Adipocyte (in vitro differentiated cells): ENCODE measurements at regions not wholly inside any gene's neighbourhood (a gene's known extent, or its start where the extent isn't known, plus 50 kb on each side); places are given as distances from the start of the nearest gene placed in this dataset.
A peak's percentile ranks its signal among the peaks of the same experiment; 100 is the strongest.

Experiments
- DNase-seq: peaks from one replicate; pipeline ENCODE4 v3.0.0-alpha.2; 2015; ENCODE audit warnings: low read depth
- H3K27me3 ChIP-seq: replicated peaks from 2 replicates; pipeline ENCODE4 v1.7.0; 2013; ENCODE audit warnings: mild to moderate bottlenecking, low read length, moderate library complexity; ENCODE audit not compliant: control insufficient read depth, insufficient read depth
- H3K36me3 ChIP-seq: 2 replicates; pipeline ENCODE4 v1.7.0; 2013; ENCODE audit warnings: low read length, mild to moderate bottlenecking, moderate library complexity; ENCODE audit not compliant: control insufficient read depth, insufficient read depth, severe bottlenecking
- H3K4me1 ChIP-seq: 2 replicates; pipeline ENCODE4 v1.7.0; 2013; ENCODE audit warnings: mild to moderate bottlenecking, low read length, moderate library complexity; ENCODE audit not compliant: control insufficient read depth, insufficient read depth
- H3K4me3 ChIP-seq: 2 replicates; pipeline ENCODE4 v1.7.0; 2013; ENCODE audit warnings: mild to moderate bottlenecking, low read length, moderate library complexity
- H3K9ac ChIP-seq: 2 replicates; pipeline ENCODE4 v1.7.0; 2013; ENCODE audit warnings: mild to moderate bottlenecking, low read length, moderate library complexity
- H3K9me3 ChIP-seq: 2 replicates; pipeline ENCODE4 v1.7.0; 2013; ENCODE audit warnings: mild to moderate bottlenecking, low read length, moderate library complexity; ENCODE audit not compliant: control insufficient read depth

DNA sequence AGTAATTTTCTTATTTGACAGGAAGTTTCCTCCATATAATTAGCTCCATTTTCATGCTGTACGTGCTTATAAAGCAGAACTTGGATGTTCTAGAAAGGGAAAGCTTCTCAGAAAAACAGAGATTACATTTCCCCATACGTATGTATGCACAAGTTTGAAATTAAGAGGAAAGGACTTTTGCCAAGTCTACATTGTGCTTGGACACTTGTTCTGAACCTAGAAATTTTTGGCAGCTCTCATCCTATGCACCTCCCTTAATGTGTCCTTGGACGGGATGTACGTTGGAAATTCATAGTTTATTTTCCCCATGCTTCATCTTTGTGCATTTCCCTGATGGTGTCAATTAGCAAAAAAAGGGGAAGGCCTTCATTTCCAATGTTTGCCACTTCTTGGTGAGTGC is 322.7 kb downstream of the BLID start:
- peak; percentile 22 for DNase-seq

DNA sequence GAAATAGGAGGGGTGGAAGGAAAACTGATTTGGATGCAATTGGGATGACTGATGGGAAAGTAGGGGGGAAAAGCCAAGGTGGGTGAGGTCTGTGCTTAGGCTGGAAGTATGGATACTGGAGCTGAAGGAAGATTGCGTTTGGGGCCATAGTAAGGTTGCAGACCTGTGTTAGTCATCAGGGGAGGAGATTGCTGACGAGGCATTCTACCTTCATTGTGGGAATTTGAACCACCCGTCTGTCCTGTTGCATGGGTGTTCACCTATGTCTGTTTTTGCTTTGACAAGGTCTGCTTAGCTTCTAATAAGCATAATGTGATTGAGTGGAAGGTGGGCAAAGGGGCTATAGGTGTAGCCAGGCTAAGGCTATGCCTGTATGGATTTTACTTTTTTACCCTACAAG is 323.8 kb downstream of the BLID start:
- DNase-seq: no peak
- no peaks in the 10 kb centered on the region for H3K27me3 ChIP-seq
- H3K9me3 ChIP-seq: no peaks in the 10 kb centered on the region
- H3K4me3 ChIP-seq: no peak overlapping the region
- H3K36me3 ChIP-seq: no peaks in the 10 kb centered on the region
- H3K4me1 ChIP-seq: no peaks in the 10 kb centered on the region
- H3K9ac ChIP-seq: no peak overlapping the region

More for the DNA sequence above, 322.7 kb downstream of the BLID start:
- Histone ChIP-seq H3K9me3 (no peaks in the 10 kb centered on the region), H3K4me3 (no peak overlapping the region), H3K36me3 (no peaks in the 10 kb centered on the region), H3K27me3 (no peaks in the 10 kb centered on the region), H3K4me1 (no peaks in the 10 kb centered on the region), H3K9ac (no peak overlapping the region)

DNA sequence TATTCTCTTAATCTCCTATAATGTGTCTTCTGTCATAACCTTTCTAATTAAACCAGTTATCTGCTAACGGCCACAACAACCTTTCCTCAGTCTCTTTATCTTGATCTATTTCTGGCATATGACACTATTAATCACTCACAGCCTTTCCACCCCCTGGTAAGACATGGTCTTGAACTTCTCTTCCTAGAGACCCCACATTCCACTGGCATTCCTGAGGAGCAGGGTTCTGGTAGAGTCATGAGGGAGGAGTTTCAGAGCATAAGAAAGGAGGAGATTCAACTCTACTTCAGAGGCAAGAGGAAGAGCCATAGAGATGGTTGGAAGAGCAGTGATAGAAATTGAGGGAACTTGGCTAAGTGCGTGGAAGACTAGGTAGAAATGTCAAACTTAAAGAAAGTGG is 325.6 kb downstream of the BLID start:
- Histone ChIP-seq H3K9me3 (no peaks in the 10 kb centered on the region), H3K4me1 (no peaks in the 10 kb centered on the region), H3K4me3 (no peak overlapping the region), H3K9ac (no peak overlapping the region), H3K36me3 (no peaks in the 10 kb centered on the region), H3K27me3 (no peaks in the 10 kb centered on the region)
- no peak for DNase-seq

DNA sequence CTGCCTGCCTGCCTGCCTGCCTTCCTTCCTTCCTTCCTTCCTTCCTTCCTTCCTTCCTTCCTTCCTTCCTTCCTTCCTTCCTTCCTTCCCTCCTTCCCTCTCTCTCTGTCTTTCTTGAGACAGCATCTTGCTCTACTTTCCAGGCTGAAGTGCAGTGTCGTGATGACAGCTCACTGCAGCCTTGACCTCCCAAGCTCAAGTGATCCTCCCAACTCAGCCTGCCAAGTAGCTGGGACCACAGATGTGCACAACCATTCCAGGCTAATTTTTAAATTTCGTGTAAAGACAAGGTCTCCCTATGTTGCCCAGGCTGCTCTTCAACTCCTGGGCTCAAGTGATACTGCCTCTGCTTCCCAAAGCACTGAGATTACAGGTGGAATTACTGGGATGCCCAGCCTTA is 328.2 kb upstream of the SORL1-AS1 start:
- no peak for DNase-seq
- H3K36me3 ChIP-seq: no peaks in the 10 kb centered on the region

DNA sequence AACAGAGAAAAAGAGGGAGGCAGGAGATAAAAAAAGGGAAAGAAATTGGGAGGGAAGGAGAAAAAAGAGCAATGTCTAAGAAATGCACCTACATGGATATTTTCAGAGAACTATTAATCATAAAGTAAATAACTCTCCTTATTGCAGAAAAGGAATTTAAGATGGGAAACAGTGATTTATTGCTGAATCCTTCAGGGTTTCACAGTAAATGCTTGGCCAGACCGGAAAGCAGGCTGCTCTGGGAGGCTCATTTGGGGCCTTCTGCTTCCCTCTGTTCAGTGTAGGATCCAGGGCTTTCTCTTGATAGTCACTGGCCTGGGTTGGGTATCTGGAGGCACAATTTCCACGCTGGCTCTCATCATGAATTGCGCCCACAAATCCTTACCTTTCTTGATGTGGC is 324.3 kb upstream of the SORL1-AS1 start:
- no peak for DNase-seq
- Histone ChIP-seq H3K4me3 (no peak overlapping the region), H3K27me3 (no peaks in the 10 kb centered on the region), H3K4me1 (no peaks in the 10 kb centered on the region), H3K9ac (no peak overlapping the region), H3K36me3 (no peaks in the 10 kb centered on the region), H3K9me3 (no peaks in the 10 kb centered on the region)

More for the DNA sequence above, 328.2 kb upstream of the SORL1-AS1 start:
- Histone ChIP-seq H3K9ac (no peak overlapping the region), H3K4me3 (no peak overlapping the region), H3K9me3 (no peaks in the 10 kb centered on the region), H3K27me3 (no peaks in the 10 kb centered on the region), H3K4me1 (no peaks in the 10 kb centered on the region)

DNA sequence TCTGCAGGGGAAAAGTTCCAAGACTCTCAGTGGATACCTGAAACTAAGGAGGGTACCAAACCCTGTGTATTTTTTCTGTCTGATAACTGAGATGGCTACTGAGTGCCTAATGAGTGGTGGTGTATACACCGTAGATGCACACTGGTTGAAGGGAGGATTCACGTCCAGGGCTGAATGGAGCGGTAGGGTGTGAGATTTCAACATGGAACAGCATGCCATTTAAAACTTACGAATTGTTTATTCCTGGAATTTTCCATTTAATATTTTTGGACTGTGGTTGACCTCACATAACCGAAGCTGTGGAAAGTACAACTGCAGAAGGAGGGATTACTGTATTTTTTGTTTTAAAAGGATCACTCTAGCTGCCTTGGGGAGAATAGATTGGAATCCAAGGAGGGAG is 322.5 kb upstream of the SORL1-AS1 start:
- H3K9ac ChIP-seq: no peak overlapping the region
- no peaks in the 10 kb centered on the region for H3K9me3 ChIP-seq
- no peak for DNase-seq
- no peaks in the 10 kb centered on the region for H3K36me3 ChIP-seq
- no peak overlapping the region for H3K4me3 ChIP-seq
- H3K4me1 ChIP-seq: no peaks in the 10 kb centered on the region
- H3K27me3 ChIP-seq: no peaks in the 10 kb centered on the region

DNA sequence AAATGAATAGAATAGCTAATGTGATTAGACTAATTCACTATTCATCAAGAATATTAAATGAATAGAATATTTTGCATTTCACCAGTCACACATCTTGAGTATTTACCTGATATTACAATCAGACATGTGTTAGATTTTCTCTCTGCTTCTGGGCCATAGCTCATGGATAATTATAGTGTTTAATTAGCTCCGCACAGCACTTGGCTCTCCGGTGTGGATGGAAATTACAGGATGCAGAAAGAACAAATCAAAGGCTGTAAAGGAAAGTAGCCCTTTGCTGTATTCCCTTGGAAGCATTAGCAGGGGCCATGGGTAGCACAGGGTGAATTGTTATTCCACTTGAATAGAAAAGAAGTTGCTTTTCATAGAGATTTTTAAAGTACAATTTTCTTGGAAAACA is 320.3 kb upstream of the SORL1-AS1 start:
- H3K9me3 ChIP-seq: no peaks in the 10 kb centered on the region
- H3K9ac ChIP-seq: no peak overlapping the region
- H3K4me1 ChIP-seq: no peaks in the 10 kb centered on the region
- no peaks in the 10 kb centered on the region for H3K36me3 ChIP-seq
- H3K27me3 ChIP-seq: no peaks in the 10 kb centered on the region
- no peak overlapping the region for H3K4me3 ChIP-seq
- no peak for DNase-seq

DNA sequence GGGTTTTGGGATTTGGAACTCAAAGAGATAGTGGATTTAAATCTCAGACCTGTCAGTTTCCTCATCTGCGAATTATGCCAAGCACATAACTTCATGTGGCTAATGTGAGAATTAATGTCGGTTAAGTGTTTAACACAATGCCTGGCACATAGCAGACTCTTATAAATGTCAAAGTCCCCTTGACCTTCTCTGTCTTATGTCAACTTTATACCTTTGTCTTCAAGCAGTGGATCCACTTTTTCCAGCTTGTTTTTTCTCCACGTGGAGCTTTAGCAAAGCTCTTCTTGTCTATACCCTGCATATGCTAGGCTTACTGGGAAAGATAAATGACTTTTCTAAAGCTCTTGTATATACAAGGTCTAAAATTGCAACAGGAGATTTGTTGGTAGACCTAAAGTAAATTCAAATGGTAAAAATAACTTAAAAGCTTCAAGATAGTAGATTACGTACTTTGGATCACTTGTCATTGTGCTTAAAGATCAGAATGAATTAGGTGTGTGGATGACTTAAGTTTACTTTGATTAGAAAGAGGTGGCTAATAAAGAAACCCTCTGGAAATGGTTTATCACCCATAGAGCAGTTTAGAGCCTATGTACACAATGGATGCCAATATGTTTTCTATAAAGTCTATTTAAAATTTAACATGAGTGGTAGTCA is 318.3 kb upstream of the SORL1-AS1 start:
- Histone ChIP-seq H3K9ac (no peak overlapping the region), H3K9me3 (no peaks in the 10 kb centered on the region), H3K4me1 (no peaks in the 10 kb centered on the region), H3K27me3 (no peaks in the 10 kb centered on the region), H3K36me3 (no peaks in the 10 kb centered on the region), H3K4me3 (no peak overlapping the region)
- DNase-seq: no peak

DNA sequence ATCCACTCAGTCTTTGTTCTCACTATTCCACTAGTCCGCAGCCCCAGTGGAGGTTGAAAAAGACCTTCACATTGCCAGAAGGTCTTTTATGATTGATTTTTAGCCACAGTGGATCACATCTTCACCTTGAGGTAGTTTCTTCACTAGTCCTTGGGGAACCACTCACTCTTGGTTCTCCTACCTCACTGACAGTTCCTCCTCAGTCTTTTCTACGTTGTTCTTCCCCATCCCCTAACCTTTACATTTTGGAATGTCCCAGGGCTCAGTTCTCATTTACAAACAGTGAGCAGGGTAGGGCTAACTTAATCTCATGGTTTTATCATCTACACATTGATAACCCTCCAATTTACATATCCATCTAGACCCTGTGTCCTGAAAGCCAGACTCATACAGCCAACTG is 316.4 kb upstream of the SORL1-AS1 start:
- DNase-seq: no peak
- H3K4me1 ChIP-seq: no peaks in the 10 kb centered on the region
- H3K4me3 ChIP-seq: no peak overlapping the region
- H3K36me3 ChIP-seq: no peaks in the 10 kb centered on the region
- H3K9ac ChIP-seq: no peak overlapping the region
- no peaks in the 10 kb centered on the region for H3K9me3 ChIP-seq
- H3K27me3 ChIP-seq: no peaks in the 10 kb centered on the region

DNA sequence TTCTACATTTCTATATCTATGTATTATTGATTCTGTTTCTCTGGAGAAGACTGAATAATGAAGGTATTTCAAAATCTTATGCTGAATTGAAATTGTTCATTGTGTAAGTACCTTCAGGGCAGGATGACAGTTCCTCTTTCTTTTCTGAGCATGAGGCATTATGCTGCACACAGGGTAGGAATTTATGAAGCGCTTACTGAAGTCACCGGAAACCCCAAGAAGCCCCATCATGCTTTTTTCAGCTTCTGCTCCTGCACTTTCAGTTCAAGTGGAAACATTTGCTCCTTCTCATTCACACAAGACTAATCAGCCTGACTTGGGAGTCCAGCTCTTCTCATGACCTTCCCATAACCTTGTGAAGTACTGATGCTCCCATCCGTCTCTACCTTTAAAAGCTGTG is 314.7 kb upstream of the SORL1-AS1 start:
- H3K36me3 ChIP-seq: no peaks in the 10 kb centered on the region
- H3K9ac ChIP-seq: no peak overlapping the region
- H3K9me3 ChIP-seq: no peaks in the 10 kb centered on the region
- H3K27me3 ChIP-seq: no peaks in the 10 kb centered on the region
- no peak overlapping the region for H3K4me3 ChIP-seq
- H3K4me1 ChIP-seq: no peaks in the 10 kb centered on the region
- DNase-seq: peak; percentile 39

DNA sequence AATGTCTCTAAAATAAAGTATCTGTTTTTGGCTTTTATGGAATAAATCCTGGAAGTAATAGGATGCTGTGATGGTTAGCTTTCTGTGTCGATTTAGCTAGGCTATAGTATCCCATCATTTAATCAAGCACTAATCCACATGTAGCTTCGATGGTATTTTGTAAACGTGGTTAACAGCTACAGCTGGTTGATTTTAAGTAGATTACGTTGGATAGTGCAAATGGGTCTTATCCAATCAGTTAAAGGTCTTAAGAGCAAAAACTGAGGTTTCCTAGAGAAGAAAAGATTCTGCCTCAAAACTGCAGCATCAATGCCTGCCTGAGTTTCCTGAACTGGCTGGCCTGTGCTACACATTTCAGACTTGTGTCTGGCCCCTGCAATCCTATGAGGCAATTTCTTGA is 314.2 kb upstream of the SORL1-AS1 start:
- Histone ChIP-seq H3K4me3 (no peak overlapping the region), H3K27me3 (no peaks in the 10 kb centered on the region), H3K36me3 (no peaks in the 10 kb centered on the region), H3K4me1 (no peaks in the 10 kb centered on the region), H3K9ac (no peak overlapping the region), H3K9me3 (no peaks in the 10 kb centered on the region)
- DNase-seq: no peak

DNA sequence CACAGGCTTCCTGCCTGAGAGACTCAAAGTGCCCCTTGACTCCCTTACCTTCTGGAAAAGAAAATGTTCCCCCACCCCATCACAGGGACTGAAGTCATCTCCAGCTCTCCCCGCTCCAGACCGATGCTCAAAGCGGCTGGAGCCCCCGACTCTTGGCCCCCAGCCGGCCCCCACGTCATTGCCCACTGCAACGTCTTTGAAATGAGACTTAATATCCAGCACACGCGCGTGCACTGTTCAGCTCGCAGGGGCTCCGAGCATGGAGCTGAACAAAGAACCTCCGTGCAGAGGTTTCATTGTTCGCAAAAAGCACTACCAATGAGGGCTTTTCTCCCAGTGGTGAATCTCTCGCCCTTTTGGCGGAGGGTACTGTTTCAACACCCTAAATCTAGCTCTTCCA is 313.4 kb upstream of the SORL1-AS1 start:
- H3K4me3 ChIP-seq: no peak overlapping the region
- H3K9me3 ChIP-seq: no peaks in the 10 kb centered on the region
- H3K4me1 ChIP-seq: no peaks in the 10 kb centered on the region
- H3K9ac ChIP-seq: no peak overlapping the region
- H3K27me3 ChIP-seq: no peaks in the 10 kb centered on the region
- DNase-seq: no peak
- no peaks in the 10 kb centered on the region for H3K36me3 ChIP-seq
